Heart left ventricle (tissue), 13 donors: ENCODE measurements at regions not wholly inside any gene's neighbourhood (a gene's known extent, or its start where the extent isn't known, plus 50 kb on each side); places are given as distances from the start of the nearest gene placed in this dataset.

Experiments used
- POLR2A ChIP-seq, 2 donors: fragments of 450-650 bp; IDR thresholded peaks; one replicate each; pipeline ENCODE4 v1.6.1; 2017; ENCODE audit warnings: antibody characterized with exemption in 2 of 2, mild to moderate bottlenecking in 2 of 2, moderate library complexity in 2 of 2
- TF ChIP-seq, protein P1 (sequence below), 12 donors: fragments of 200-600 bp; sonication (generic) in 4 of 12; IDR thresholded peaks; one replicate each; pipeline versions ENCODE4 v1.5.0 to v1.8.0; 2018 to 2022; ENCODE audit warnings: antibody characterized with exemption in 12 of 12, mild to moderate bottlenecking in 5 of 12
- donor health status: ischemic (EF 13 %, LVEDD 7.1; RV severe dilation, severe dysfunction).
- donor health status: DM: no; HTN: yes; CAD: no.
- donor health status: DM: no; HTN: no; CAD: no.
- donor health status: ischemic (EF 25% LVEDD 6.9; RV normal size, moderate dysfunction).
- donor health status: ischemic (EF 25% LVEDD 5.7; RV mildly dilated, moderate dysfunction).
- donor health status: ischemic (EF 35%, LVEDD 5.7; RV mildly dilated, moderate dysfunction).
- donor health status: nonischemic (EF 11% LVEDD 7.7; RV severe dilation, severe dysfunction).
- donor health status: DM: yes; HTN: yes; CAD: no.
- donor health status: PGD.
- donor health status: ischemic (EF 29% LVEDD 5.4; RV normal size, mild dysfunction).
- donor health status: nonischemic (EF 23%, LVEDD 6.1; RV moderate dilation, normal function).

DNA sequence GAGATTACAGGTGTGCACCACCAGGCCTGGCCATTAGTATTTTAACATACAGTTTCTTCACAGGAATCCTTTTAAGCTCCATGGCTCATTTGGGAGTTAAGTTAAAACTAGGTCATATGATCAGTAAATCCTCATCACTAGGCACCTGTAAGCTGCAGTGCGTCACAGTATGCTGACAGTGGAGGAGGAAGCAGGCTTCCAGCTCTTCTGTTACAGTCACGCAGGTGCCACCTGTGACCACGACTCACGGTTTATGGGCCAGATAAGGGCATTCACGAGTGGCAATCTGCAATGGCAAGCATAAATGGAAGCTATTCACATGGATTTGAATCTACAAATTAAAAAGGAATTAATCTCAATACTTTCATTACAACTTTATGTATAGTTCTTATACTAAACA, 129.4 kb upstream of the BCOR start:
- TF ChIP-seq, protein P1, sequence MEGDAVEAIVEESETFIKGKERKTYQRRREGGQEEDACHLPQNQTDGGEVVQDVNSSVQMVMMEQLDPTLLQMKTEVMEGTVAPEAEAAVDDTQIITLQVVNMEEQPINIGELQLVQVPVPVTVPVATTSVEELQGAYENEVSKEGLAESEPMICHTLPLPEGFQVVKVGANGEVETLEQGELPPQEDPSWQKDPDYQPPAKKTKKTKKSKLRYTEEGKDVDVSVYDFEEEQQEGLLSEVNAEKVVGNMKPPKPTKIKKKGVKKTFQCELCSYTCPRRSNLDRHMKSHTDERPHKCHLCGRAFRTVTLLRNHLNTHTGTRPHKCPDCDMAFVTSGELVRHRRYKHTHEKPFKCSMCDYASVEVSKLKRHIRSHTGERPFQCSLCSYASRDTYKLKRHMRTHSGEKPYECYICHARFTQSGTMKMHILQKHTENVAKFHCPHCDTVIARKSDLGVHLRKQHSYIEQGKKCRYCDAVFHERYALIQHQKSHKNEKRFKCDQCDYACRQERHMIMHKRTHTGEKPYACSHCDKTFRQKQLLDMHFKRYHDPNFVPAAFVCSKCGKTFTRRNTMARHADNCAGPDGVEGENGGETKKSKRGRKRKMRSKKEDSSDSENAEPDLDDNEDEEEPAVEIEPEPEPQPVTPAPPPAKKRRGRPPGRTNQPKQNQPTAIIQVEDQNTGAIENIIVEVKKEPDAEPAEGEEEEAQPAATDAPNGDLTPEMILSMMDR (IDR thresholded peaks at IDR 0.05), result no peak
- TF ChIP-seq POLR2A (IDR thresholded peaks at IDR 0.05), result no peak
